Germinal center (tissue), 1 donor: ENCODE measurements at regions not wholly inside any gene's neighbourhood (a gene's known extent, or its start where the extent isn't known, plus 50 kb on each side); places are given as distances from the start of the nearest gene placed in this dataset.

Experiments
- DNase-seq: peaks from one replicate; pipeline ENCODE4 v3.0.0; 2012; ENCODE audit warnings: mixed read lengths, low spot score

DNA sequence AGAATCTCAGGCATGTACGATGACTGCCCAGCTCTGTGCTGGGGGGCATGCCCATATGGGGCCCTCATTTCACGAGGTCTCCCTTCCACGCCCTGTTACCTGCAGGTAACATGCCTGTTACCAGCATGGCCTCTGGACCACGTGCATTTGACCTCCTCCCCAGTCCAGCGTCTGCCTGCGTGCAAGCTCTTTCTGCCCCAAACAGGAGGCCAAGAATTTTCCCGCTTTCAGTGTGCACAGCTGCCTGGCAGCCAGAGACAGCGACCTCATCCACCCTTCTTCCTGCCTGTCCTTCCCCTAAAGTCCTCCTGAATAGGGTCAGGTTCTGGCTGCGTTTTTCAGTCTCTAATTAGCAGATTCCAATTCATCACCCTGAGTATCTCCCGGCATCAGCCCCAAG is 306.5 kb upstream of the ZFHX3 start:
- no peak for DNase-seq

DNA sequence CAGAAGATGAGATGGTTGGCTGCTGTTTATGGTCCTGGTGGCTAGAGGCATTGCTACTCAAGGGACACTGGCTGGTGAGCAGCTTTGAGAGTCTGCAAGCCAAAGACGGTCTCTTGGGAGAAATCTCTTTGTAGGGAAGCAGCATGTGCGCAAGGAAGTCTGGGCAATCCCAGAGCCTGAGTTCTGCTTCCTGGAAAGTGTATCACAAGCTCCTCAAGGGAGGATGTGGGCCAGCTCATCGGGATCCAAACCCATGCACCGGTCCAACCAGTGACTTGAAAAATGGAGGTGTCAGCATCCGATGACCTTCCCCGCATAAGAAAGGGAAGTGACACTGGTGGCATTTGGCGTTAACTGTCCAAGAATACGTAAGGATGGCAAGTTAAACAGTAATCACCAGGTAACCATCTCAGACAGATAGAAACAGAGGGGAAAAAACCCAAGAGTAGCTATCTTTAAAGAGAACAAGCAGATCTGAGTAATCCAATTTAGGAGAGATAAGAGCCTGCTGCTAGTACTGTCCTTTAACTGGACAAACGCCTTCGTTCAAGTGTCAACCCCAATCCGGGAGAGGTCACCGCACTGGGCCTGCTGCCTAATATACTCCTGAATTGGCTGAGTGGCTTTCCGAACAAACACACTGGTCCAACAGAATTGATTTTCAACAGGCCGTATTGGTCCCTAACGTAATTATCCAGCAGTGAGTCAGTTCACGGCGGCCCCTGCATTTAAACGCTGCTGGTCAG is 303.0 kb upstream of the ZFHX3 start:
- DNase-seq = no peak

DNA sequence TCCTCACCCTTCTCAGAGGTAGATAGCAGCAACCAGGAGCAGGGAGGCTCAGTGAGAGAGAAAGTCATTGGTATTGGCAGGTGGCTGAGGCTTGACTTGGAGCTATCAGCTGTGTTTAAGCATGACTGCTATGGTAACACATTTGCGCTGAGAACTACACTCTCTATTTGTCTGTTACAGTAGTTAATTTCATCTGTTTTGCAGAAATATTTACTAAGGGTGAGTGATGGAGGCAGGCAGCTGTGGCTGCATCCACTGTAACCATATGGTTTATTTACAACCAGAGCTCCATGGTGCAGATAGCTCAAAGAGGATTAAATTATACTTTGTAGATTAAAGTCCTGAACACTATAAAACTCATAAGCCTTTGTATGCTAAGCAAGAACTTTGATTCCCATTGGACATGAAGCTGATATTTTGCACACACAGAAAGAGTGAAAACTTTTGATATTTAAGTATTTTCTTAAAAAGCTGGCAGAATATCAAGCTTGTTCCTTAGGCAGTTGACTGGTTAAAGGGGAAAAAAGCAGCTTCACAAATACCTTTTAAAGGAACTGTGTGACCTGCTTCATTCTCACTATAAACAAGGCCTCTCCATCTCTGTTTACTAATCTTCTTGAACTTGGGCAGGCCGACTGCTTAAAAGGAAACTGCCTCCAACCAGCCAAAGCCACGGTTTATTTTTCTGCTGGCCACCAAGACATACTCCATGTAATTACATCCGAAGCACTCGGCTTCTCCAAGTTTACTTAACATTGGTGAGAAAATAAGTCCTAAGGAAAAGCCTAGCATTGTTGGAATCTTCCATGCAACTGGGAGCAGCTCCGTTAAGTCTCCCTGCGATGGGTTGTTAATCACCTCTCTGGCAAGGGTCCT is 299.8 kb upstream of the ZFHX3 start:
- no peak for DNase-seq

DNA sequence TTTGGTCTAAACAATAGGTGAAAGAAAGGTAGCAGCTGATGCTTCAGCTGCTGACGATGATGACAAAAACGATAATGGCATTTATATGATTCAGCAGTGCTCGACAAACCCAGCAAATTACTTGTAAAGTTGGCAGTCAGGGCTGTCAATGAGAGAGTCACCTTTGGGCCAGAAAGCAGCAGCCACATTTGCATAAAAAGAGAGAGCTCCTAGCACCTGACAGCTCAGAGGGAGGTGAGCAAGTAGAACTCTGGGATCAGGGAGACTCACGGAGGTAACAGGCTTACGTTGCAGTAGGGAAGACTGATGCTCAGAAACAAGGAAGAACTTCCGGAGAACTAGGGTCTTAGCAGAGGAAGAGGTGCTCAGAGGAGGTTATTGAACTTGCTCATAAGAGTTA is 291.9 kb upstream of the ZFHX3 start:
- no peak for DNase-seq

DNA sequence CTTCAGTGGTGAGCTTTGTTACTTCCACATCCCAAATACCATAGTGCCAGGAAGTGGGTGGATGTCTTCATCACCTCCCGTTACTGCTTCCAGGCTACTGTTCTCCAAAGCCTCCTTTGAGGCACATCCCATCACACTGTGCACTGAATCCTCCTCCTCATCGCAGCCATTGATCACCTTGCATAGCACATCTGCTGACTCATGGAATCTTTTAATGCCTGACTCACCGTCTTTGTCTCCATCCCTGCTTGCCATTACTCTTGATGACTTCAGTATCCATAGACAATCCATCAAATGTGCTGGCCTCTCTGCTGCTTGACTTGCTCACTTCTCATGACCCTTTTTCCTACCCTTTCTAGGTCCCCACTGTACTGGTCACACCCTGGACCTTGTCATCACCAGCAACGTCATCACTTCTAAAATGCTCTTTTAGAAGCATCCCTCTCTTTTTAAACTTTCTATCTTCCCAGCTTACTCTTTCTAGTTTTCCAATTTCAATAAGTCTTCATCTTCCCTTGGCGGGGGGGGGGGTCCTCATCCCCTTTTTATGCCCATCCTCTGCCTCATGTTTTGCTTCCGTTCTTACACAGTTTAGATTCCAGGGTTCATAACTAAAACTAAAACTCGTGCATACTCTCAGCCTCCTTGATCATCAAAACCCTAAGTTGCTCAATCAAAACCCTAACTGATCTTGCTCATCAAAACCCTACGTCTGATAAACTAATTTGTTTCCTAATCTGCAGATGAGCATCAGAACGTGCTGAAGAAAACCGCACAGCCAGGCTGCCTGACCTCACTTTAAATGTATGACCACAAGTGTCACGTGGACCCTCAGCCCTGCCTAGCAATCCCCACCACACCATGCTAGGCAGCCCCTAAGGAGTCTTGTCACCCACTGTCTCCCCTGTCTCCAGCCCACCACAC is 289.7 kb upstream of the ZFHX3 start:
- no peak for DNase-seq

DNA sequence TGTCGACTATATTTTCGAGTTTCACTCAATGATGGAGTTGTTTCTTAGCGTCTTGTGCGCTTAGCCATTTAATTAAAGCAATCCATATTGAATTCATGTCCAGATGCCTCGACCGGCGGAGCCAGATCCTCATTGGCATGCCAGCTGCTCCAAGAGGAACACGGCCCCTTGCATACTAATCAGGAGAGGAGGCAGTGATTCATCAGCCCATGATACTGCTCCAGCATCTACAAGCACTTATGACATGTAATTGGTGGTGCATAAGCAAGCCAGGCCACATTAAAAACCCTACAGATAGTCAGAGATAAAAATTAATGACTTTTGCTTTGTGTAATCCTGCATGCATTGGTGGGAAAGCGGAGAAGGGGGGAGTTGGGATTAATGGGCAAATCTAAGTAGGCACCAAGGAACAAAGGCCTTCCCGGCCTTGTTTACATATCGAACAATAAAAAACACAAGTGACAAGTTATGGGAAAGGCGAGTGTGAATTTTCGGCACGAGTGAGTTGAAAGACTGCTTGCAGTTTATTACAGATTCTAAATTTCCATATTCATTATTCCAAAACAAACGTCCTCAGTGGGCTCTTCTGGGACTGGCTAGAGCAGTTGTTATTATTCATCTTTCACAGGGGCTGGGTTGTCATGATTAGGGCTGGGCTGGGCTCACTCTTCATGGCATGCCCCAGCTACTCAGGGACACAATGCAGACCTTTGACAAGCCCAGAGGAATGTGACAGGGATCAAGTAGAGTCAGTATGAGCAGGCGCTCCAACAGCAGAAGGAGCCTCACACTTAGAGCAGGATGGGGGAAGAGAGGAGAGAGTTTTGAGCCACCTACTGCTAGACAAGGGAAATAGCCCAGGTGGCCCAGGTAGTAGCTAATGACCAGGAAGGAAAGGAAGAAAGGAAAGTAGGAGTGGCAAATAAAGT is 281.7 kb upstream of the ZFHX3 start:
- no peak for DNase-seq

DNA sequence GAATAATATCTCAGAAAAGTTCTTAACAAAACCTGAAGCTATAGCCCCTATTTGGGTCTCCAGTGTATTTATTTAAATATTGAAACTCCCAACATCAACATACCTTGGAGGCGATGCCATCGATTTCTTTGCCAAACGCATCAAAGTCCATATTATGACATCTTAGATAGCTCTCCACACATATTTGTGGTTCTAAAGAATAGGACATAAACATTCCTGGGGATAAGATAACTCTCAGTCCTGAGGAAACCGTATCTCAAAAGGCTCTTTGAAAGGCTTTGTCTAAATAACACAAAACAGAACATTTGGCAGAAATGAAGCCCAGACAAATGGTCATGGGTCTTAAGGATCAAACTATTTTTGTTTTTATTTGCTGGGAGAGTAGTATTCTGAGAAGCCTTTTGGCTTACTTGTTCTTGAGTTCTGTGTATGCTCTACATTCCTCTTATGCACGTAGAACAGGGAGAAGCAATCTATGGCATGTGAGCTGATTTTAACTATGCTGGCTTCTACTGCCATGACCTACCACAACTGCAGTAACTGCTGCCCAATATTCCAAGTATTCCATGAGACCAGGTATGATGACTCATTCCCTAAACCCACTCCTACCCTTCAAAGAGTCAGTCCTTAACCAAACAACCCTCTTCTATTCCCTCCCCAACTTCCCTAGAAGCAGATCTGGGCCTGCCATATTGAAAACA is 279.0 kb upstream of the ZFHX3 start:
- DNase-seq = no peak

DNA sequence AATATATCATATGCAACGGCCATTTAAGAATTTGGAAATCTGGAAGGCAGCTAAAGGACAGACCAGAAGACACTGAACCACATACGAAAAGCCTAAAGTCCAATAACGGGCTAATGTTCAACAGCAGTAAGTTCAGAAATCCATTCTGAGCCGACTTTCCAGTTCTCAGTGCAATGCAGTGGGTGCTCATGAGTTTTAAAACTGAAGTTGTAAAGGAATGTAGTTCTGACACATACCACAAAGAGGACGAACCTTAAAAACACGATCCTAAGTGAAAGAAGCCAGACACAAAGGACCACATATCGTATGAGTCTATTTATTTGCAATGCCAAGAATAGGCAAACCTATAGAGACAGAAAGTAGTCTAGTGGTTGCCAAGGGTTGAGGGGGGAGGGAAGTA is 278.3 kb upstream of the ZFHX3 start:
- no peak for DNase-seq

DNA sequence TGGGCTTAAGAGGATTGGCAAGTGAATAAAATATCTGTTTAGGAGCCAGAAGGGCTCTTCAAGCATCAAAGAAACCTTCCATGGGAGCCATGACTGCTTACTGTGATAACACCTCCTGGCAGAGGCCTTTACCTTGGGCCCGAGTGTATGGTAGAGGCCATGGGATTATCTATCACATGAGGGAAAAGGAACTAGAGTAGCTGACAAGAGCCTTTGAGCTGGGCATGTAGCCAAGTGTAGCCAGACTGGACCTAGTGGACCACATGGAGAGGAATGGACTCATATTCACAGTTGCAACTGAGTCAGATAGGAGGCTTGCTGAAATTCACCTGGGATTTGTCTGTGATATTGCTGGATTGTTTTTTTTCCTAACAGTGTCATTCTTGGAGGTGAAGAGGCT is 276.0 kb upstream of the ZFHX3 start:
- no peak for DNase-seq

DNA sequence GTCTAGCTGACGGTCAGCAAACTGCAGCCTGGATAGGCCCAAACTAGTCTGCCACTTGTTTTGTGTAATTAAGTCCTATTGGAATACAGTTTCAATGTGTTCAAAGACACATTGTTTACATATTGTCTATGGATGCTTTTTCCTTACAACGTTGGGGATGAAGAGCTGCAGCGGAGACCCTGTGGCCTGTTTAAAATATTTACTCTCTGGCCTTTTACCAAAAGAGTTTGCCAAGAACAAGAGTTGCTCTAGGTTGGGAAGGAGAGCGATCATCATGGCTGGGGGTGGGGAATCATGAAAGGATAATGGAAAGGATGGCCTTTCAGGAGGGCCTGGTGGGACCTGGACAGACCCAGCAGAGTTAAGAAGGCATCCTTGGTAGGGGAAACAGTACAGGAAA is 274.9 kb upstream of the ZFHX3 start:
- DNase-seq = no peak

DNA sequence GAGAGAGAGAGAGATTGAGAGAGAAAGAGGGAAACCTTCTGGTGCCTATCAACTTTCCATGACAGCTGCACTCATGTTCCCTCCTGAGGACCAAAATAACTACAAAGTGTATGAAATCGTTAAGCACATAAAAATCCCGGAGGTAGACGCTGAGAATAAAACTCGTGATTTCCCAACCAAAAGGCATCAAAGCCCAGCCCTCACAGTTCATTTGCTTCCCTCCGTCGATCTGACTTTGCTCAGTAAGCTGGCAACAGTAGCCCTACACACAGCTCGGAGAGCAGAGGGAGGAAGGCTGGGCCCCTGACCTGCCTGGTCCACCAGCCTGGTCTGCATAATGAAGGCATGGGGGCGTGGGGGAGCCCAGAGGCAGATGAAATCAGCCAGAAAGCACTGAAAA is 273.9 kb upstream of the ZFHX3 start:
- DNase-seq = no peak

DNA sequence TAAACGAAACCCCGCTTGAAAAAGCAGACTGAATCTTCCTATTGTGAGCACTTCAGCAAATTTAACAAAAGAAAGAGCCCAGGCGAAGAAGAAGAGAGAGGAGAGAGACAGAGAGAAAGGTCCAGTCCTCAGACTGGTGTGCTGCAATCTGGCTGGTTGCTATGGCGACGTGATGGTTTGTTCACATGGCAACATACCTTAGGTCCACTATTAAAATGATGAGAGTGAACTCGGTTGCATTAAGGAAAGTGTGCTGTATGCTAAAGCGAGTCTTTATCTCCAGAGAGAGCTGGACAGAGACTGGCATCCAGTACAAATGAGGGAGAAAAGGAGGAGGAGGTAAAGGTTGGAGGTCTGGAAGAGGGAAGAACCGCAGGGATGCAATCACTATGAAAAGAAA is 271.8 kb upstream of the ZFHX3 start:
- DNase-seq = no peak

DNA sequence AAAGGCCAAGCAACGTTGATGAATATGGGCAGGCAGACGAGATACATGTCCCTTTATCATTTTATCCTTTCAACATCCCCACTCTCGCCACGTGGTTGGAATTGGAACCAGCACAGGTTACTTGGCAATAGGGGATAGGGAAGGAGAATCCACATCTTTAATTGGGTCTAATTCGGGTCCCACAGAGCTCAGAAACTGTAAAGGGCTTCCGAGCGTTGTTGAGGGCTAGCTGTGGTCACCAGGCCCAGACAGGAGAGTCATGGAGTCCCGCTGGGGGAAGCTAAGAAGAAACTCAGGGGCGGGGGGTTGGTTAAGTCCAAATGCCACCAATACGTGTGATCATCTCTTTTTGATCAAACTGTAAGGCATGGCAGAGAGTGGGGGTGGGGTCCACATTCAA is 271.3 kb upstream of the ZFHX3 start:
- no peak for DNase-seq

DNA sequence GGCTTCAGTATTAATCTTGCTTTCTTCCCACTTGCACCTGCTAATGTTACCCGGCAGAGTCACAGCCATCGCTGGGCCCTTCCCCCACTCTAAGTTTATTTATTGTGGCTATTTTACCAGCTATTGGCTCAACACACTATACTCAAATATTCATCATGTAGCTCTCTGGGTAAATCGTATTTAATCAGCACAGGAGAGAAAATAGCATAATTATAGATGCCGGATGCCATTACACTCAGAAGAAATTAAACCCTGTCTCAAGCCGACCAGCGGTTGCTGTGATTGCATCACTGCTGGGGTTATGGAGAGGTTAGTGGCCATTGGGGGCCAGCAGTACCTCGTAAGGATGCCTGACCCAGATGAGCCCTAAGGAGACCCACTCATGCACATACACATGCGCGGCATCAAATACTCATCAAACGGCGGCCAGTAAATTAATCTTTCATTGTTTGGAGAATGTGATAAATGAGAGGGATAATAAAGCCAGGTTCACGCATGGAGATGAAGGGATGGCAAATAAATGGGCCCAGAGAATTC is 269.5 kb upstream of the ZFHX3 start:
- no peak for DNase-seq

DNA sequence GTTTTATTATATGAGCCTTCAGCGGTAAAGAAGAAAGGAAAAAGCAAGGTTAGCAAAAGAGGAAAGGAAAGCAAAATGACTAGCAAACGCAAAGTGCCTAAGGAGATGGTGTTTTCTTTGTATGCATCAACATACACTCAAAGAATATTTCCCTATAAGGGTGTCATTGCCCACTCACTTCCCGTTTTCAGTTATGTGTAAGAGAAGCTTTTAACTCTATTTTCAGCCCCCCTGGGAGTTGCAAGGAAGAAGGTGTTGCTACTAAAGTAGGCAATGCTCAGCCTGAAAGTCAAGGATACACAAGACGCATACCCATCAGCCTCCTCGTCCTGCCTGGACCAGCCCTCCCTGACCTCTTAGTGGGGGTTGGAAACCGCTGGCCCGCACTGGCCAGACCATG is 267.7 kb upstream of the ZFHX3 start:
- DNase-seq = peak; percentile 15

DNA sequence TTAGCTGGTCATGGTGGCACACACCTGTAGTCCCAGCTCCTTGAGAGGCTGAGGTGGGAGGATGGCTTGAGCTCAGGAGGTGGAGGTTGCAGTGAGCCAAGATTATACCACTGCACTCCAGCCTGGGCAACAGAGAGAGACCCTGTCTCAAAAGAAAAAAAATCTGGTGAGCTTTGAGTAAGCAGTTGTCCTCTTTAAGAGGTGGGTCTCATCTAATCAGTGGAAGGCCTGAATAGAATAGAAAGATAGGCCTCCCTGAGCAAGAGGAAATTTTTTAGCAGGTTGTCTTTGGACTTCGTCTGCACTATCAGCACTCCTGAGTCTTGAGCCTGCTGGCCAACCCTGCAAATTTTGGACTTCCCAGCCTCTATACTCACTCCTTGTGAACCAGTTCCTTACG is 266.0 kb upstream of the ZFHX3 start:
- no peak for DNase-seq

DNA sequence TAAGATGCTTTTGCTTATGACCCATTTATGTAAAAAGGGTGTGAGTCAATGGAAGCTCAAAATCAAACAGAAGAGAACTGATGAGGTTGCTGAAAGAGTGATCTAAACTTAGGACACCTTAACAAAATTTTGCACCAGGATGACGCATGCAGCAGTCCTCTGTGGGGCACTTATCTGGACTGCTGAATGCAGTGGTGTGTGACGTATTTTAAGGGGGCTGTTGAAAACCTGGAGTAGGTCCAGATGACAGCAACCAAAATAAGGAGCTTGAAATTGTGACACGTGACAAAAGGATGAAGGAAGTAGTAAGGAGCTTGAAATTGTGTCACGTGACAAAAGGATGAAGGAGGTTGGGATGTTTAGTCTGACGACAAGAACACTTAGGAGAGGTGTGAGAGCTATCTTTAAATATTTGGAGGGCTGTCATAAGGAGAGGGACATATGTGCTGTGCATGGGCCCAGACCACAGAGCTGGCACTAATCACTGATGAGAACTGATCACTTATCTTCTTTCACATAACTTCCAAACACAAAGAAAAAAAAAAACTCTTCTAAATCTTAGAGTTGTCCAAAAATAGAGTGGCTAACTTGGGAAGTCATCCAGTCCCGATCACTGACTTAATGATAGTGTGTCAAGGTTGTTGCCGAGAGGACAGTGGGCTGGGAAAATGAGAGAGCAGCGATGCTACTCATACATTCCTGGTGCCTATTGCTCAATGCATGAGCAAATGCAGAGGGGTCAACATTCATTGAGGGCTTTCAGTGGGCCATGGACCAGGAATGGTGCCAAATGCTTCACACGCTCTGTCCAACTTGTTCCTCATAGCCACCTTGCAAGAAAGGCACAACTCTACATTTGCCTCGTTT is 264.2 kb upstream of the ZFHX3 start:
- DNase-seq = no peak

DNA sequence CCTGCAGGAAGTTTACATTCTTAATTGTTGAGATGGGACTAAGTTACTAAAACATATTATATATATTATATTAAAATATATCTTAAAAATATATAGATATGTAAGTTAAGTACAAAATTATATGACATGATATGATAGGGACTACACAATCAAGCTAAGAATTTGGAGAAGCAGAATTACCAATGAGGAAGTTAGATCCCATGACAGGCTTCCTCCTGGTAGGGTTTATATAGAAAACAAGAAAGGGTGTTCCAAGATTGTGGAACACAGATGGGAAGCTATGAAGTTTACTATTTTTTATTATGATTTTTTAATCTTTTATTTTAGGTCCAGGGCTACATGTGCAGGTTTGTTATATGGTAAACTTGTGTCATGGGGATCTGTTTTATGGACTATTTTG is 260.8 kb upstream of the ZFHX3 start:
- DNase-seq = no peak

DNA sequence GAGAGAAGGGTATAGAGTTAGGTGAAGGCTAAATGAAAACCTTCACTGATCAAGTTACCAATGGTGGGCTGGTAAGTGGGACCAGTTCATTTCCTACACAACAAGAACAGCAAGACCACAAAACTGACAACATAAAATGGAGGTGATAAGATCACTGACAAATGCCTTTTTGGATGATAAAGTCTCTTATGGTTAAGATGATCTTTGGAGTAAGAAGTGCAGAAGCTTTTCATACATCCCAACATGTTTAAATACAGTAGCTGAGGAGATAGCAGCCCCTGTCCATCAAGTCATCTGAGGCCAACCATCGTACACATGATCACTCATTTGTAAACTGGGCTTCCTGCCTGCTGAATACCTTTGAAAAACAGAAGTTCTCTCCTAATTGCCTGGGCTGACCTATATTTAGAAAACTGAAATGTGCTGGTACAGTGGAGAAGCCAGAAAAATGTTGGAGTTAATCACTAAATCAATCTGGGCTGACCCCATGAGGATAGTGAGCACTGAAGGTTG is 259.0 kb upstream of the ZFHX3 start:
- no peak for DNase-seq
